Gastroesophageal sphincter (tissue), 4 donors: ENCODE measurements at regions not wholly inside any gene's neighbourhood (a gene's known extent, or its start where the extent isn't known, plus 50 kb on each side); places are given as distances from the start of the nearest gene placed in this dataset.
"Not testable (repeated sequence)": the region's sequence is repeated elsewhere in the genome, so short reads cannot be mapped to it uniquely, and the experiment has no call there.

ENCODE experiments used
- ATAC-seq: fragments of 150-250 bp; one replicate; pipeline ENCODE4 v1.9.1; 2016; ENCODE audit warnings: mild to moderate bottlenecking, moderate library complexity
- H3K27ac ChIP-seq, 4 donors: fragments of 200-600 bp; sonication (generic) in 3 of 4; 1 replicate in 3 of 4; 2 replicates in 1 of 4; pipeline ENCODE4 v1.5.1; 2016 to 2019
- H3K27me3 ChIP-seq: fragments of 200-600 bp; sonication (generic); one replicate; pipeline ENCODE4 v1.5.1; 2019
- H3K36me3 ChIP-seq, 2 donors: fragments of 200-600 bp; sonication (generic); one replicate each; pipeline ENCODE4 v1.5.1; 2019; ENCODE audit warnings: control low read depth in 1 of 2
- H3K4me1 ChIP-seq, 3 donors: fragments of 200-600 bp; sonication (generic); 1 replicate in 2 of 3; 2 replicates in 1 of 3; pipeline ENCODE4 v1.5.1; 2016 to 2019; ENCODE audit warnings: control low read depth in 2 of 3
- H3K4me3 ChIP-seq, 2 donors: fragments of 200-600 bp; sonication (generic); one replicate each; pipeline ENCODE4 v1.5.1; 2019; ENCODE audit warnings: mild to moderate bottlenecking in 1 of 2, moderate library complexity in 1 of 2
- H3K9me3 ChIP-seq, 3 donors: fragments of 200-600 bp; sonication (generic); one replicate each; pipeline ENCODE4 v1.5.1; 2017 to 2019; ENCODE audit warnings: control low read depth in 2 of 3
- CTCF ChIP-seq, 4 experiments: fragments of 200-600 bp in 2 of 4; fragments of 450-650 bp in 2 of 4; sonication (generic) in 1 of 4; IDR thresholded peaks; one replicate each; pipeline ENCODE4 v1.5.1; 2017 to 2019; ENCODE audit warnings: antibody characterized with exemption in 4 of 4, mild to moderate bottlenecking in 2 of 4, moderate library complexity in 2 of 4
- EP300 ChIP-seq: sonication (generic); formaldehyde crosslinking; IDR thresholded peaks from one replicate; pipeline ENCODE4 v1.6.1; 2017; ENCODE audit warnings: antibody characterized with exemption, mild to moderate bottlenecking
- POLR2A ChIP-seq, 2 donors: fragments of 450-650 bp; IDR thresholded peaks; one replicate each; pipeline ENCODE4 v1.6.1; 2017; ENCODE audit warnings: antibody characterized with exemption in 2 of 2, mild to moderate bottlenecking in 2 of 2, moderate library complexity in 1 of 2
- POLR2AphosphoS5 ChIP-seq: sonication (generic); formaldehyde crosslinking; IDR thresholded peaks from one replicate; pipeline ENCODE4 v1.6.1; 2017; ENCODE audit warnings: antibody characterized with exemption
- WGBS, 2 donors: methylation state at CpG; one replicate each; pipeline ENCODE4 v1.1.5; 2018; ENCODE audit warnings: low coverage in 1 of 2; 5-methylcytosine and 5-hydroxymethylcytosine counted together

GRCh38 chr5:8560776-8561175, 691.8 kb downstream of the MTRR start:
- H3K27me3 ChIP-seq, result no peaks in the 10 kb centered on the region
- no peak overlapping the region for H3K4me3 ChIP-seq
- H3K4me1 ChIP-seq, result no peaks in the 10 kb centered on the region
- ATAC-seq, result no peak
- no peak overlapping the region for H3K27ac ChIP-seq
- peaks cover 0 to 7% (median 0%) of the 10 kb centered on the region in 3 donors for H3K9me3 ChIP-seq
- H3K36me3 ChIP-seq, result no peaks in the 10 kb centered on the region
- WGBS, 2 donors, result 45 to 50% methylated on average over 2 of the region's 2 CpGs
- TF ChIP-seq EP300 (no peak), POLR2A (IDR thresholded peaks at IDR 0.05) (no peak), CTCF (IDR thresholded peaks at IDR 0.05) (no peak), POLR2AphosphoS5 (no peak)

- H3K27ac ChIP-seq, result no peak overlapping the region
- no peaks in the 10 kb centered on the region for H3K27me3 ChIP-seq
- H3K4me1 ChIP-seq, result no peaks in the 10 kb centered on the region
- H3K36me3 ChIP-seq, result no peaks in the 10 kb centered on the region
- no peak overlapping the region for H3K4me3 ChIP-seq
- peaks cover 0 to 2% (median 0%) of the 10 kb centered on the region in 3 donors for H3K9me3 ChIP-seq
- ATAC-seq, result no peak
- TF ChIP-seq EP300, result no peak
- no peak for TF ChIP-seq POLR2A (IDR thresholded peaks at IDR 0.05)
- TF ChIP-seq CTCF (IDR thresholded peaks at IDR 0.05), result no peak
- no peak for TF ChIP-seq POLR2AphosphoS5
- 45 to 54% methylated on average over 3 of the region's 3 CpGs for WGBS, 2 donors
Measured at GRCh38 chr5:8561224-8561840, 692.4 kb downstream of the MTRR start.

GRCh38 chr5:8561854-8562253, 692.9 kb downstream of the MTRR start:
- Histone ChIP-seq H3K27ac (no peak overlapping the region), H3K4me3 (no peak overlapping the region), H3K27me3 (no peaks in the 10 kb centered on the region), H3K9me3 (no peaks in the 10 kb centered on the region), H3K36me3 (no peaks in the 10 kb centered on the region), H3K4me1 (no peaks in the 10 kb centered on the region)
- ATAC-seq, result no peak
- TF ChIP-seq CTCF (IDR thresholded peaks at IDR 0.05) (no peak), POLR2A (IDR thresholded peaks at IDR 0.05) (no peak), POLR2AphosphoS5 (no peak), EP300 (no peak)

GRCh38 chr5:8563540-8563939, 694.6 kb downstream of the MTRR start:
- not testable (repeated sequence) for H3K36me3 ChIP-seq, H3K27ac ChIP-seq, H3K27me3 ChIP-seq, H3K9me3 ChIP-seq, ATAC-seq, H3K4me1 ChIP-seq, H3K4me3 ChIP-seq
- 67 to 100% methylated on average over 2 to 6 of the region's 6 CpGs for WGBS, 2 donors

- ATAC-seq, result no peak
- WGBS, 2 donors, result 59 to 72% methylated on average over 4 to 6 of the region's 6 CpGs
Measured at GRCh38 chr5:8568858-8569257, 699.9 kb downstream of the MTRR start.

More at GRCh38 chr5:8568858-8569257, 699.9 kb downstream of the MTRR start:
- Histone ChIP-seq H3K36me3 (no peaks in the 10 kb centered on the region), H3K27ac (no peak overlapping the region), H3K4me3 (no peak overlapping the region), H3K27me3 (no peaks in the 10 kb centered on the region), H3K4me1 (no peaks in the 10 kb centered on the region), H3K9me3 (no peaks in the 10 kb centered on the region)
- no peak for TF ChIP-seq CTCF (IDR thresholded peaks at IDR 0.05)
- TF ChIP-seq POLR2A (IDR thresholded peaks at IDR 0.05), result no peak
- no peak for TF ChIP-seq EP300
- TF ChIP-seq POLR2AphosphoS5, result no peak
